SJCRH30 (cell line): ENCODE measurements at regions not wholly inside any gene's neighbourhood (a gene's known extent, or its start where the extent isn't known, plus 50 kb on each side); places are given as distances from the start of the nearest gene placed in this dataset.

Experiments used
- DNase-seq, 2 experiments: peaks; one replicate each; pipeline ENCODE4 v3.0.0-alpha.2; 2015 to 2020
- H3K27ac ChIP-seq: fragments of 250-450 bp; sonication (Bioruptor Pico); 2 replicates; pipeline ENCODE4 v1.5.1; 2020; ENCODE audit warnings: mild to moderate bottlenecking, moderate library complexity
- H3K27me3 ChIP-seq: fragments of 250-450 bp; sonication (Bioruptor Pico); 2 replicates; pipeline ENCODE4 v1.5.1; 2020; ENCODE audit warnings: mild to moderate bottlenecking, moderate library complexity
- H3K36me3 ChIP-seq: fragments of 250-450 bp; sonication (Bioruptor Pico); 2 replicates; pipeline ENCODE4 v1.5.1; 2020; ENCODE audit warnings: mild to moderate bottlenecking, moderate library complexity
- H3K4me1 ChIP-seq: fragments of 250-450 bp; sonication (Bioruptor Pico); 2 replicates; pipeline ENCODE4 v1.5.1; 2020; ENCODE audit warnings: mild to moderate bottlenecking, moderate library complexity
- H3K4me3 ChIP-seq: fragments of 250-450 bp; sonication (Bioruptor Pico); 2 replicates; pipeline ENCODE4 v1.5.1; 2020; ENCODE audit warnings: mild to moderate bottlenecking, moderate library complexity
- H3K9me3 ChIP-seq: fragments of 250-450 bp; sonication (Bioruptor Pico); replicated peaks from 2 replicates; pipeline ENCODE4 v1.5.1; 2020; ENCODE audit warnings: mild to moderate bottlenecking, moderate library complexity

GRCh38 chr15:35596285-35596684 lies 50.3 kb upstream of the DPH6 start:
- Histone ChIP-seq H3K36me3 (no peaks in the 10 kb centered on the region), H3K4me3 (no peak overlapping the region), H3K4me1 (no peaks in the 10 kb centered on the region), H3K27me3 (no peaks in the 10 kb centered on the region), H3K9me3 (no peaks in the 10 kb centered on the region), H3K27ac (no peak overlapping the region)
- DNase-seq: no peak

DNA sequence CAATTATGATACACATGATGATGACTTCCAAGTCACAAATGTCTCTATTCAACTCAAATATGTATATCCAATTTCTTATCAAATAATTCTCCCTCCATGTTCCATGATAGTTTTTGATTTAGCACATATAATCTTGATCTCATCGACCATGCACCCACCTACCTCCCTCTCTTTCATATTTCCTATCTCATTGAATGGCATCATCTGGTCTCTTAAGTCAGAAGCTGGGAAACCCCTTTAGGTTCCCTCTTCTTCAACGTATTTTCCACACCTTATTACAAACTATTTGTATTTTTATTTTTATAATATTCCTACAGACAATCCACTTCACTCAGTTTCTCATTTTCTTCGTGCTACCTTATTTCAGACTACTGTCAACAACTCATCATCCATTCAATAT lies 56.9 kb upstream of the DPH6 start:
- no peak overlapping the region for H3K27ac ChIP-seq
- no peaks in the 10 kb centered on the region for H3K27me3 ChIP-seq
- no peaks in the 10 kb centered on the region for H3K9me3 ChIP-seq
- DNase-seq: no peak
- H3K36me3 ChIP-seq: no peaks in the 10 kb centered on the region
- no peaks in the 10 kb centered on the region for H3K4me1 ChIP-seq
- H3K4me3 ChIP-seq: no peak overlapping the region

DNA sequence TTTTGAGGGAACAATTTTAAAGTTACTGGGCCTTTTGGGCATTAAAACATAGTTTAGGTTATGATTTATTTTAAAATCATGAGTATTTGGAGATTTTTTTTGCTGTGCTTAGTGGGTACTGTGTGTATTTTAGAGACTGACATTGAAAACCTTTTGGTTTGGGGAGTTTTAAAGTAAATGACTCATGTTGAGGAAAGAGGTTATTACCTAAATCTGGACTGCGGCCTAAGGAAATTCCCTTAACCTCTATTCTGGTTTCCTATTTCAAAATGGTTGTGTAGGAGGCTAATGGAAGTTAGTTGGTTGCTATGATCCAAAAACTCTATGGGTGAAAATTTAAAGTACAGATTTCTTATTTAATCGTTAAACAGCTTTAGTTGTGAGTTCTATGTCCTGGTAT lies 57.3 kb upstream of the DPH6 start:
- Histone ChIP-seq H3K4me1 (no peaks in the 10 kb centered on the region), H3K27me3 (no peaks in the 10 kb centered on the region), H3K27ac (no peak overlapping the region), H3K4me3 (no peak overlapping the region), H3K9me3 (no peaks in the 10 kb centered on the region), H3K36me3 (no peaks in the 10 kb centered on the region)
- no peak for DNase-seq

GRCh38 chr15:35603856-35604255 lies 57.9 kb upstream of the DPH6 start:
- no peak overlapping the region for H3K4me3 ChIP-seq
- no peaks in the 10 kb centered on the region for H3K36me3 ChIP-seq
- DNase-seq: no peak
- H3K27me3 ChIP-seq: no peaks in the 10 kb centered on the region
- no peaks in the 10 kb centered on the region for H3K9me3 ChIP-seq
- no peak overlapping the region for H3K27ac ChIP-seq
- no peaks in the 10 kb centered on the region for H3K4me1 ChIP-seq

GRCh38 chr15:35605764-35606449 lies 59.9 kb upstream of the DPH6 start:
- no peak for DNase-seq
- H3K27ac ChIP-seq: no peak overlapping the region
- H3K4me3 ChIP-seq: no peak overlapping the region
- no peaks in the 10 kb centered on the region for H3K9me3 ChIP-seq
- no peaks in the 10 kb centered on the region for H3K27me3 ChIP-seq
- H3K4me1 ChIP-seq: no peaks in the 10 kb centered on the region
- no peaks in the 10 kb centered on the region for H3K36me3 ChIP-seq

DNA sequence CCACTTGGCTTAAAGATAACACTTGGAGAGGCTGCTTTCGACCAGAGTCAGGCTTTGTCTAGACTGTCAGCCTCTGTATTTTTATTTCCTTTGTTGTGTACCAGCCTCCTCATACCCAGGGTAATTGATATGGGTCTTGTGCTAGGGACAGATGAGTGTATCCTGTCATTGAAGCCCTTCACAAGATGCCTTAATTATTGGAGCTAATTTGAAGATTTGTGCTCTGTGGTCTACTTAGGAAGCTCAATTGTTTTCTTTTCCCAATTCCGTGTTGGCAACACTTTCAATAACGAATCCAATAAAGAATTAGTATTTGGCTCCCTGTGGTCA lies 60.5 kb upstream of the DPH6 start:
- no peak for DNase-seq
- Histone ChIP-seq H3K27me3 (no peaks in the 10 kb centered on the region), H3K4me1 (no peaks in the 10 kb centered on the region), H3K9me3 (no peaks in the 10 kb centered on the region), H3K36me3 (no peaks in the 10 kb centered on the region), H3K4me3 (no peak overlapping the region), H3K27ac (no peak overlapping the region)

- Histone ChIP-seq H3K4me3 (no peak overlapping the region), H3K9me3 (no peaks in the 10 kb centered on the region), H3K4me1 (no peaks in the 10 kb centered on the region), H3K36me3 (no peaks in the 10 kb centered on the region), H3K27ac (no peak overlapping the region), H3K27me3 (no peaks in the 10 kb centered on the region)
- DNase-seq: no peak
These were observed 70.7 kb upstream of the DPH6 start for GRCh38 chr15:35616498-35617271.

GRCh38 chr15:35618260-35619188 lies 72.6 kb upstream of the DPH6 start:
- Histone ChIP-seq H3K9me3 (no peaks in the 10 kb centered on the region), H3K27ac (no peak overlapping the region), H3K4me3 (no peak overlapping the region)

GRCh38 chr15:35622641-35623340 lies 76.8 kb upstream of the DPH6 start:
- no peaks in the 10 kb centered on the region for H3K4me1 ChIP-seq

More at GRCh38 chr15:35618260-35619188, 72.6 kb upstream of the DPH6 start:
- Histone ChIP-seq H3K27me3 (no peaks in the 10 kb centered on the region), H3K36me3 (no peaks in the 10 kb centered on the region), H3K4me1 (no peaks in the 10 kb centered on the region)
- no peak for DNase-seq

DNA sequence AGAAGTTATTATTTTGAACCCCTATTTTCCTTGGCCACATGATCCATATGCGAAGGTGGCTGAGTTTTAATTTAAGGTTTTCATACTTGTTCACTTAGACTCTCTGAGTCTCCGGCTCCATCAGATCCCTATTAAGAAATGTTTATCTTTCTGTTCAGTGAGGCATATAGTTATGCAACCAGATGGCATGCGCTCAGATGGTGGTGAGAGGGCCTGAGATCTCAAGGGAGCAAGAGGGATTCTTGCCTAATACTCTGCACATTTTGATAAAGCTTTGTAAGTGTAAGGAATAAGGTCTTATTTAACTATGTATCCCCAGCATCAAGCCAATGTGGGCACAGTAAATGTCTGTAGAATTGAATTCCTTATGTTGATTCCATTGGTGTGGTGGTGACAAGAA lies 78.9 kb upstream of the DPH6 start:
- Histone ChIP-seq H3K4me1 (no peaks in the 10 kb centered on the region), H3K4me3 (no peak overlapping the region), H3K9me3 (no peaks in the 10 kb centered on the region), H3K36me3 (no peaks in the 10 kb centered on the region), H3K27ac (no peak overlapping the region), H3K27me3 (no peaks in the 10 kb centered on the region)
- no peak for DNase-seq

More at GRCh38 chr15:35622641-35623340, 76.8 kb upstream of the DPH6 start:
- no peak overlapping the region for H3K27ac ChIP-seq
- no peaks in the 10 kb centered on the region for H3K9me3 ChIP-seq
- no peaks in the 10 kb centered on the region for H3K36me3 ChIP-seq
- no peak overlapping the region for H3K4me3 ChIP-seq
- no peak for DNase-seq
- H3K27me3 ChIP-seq: no peaks in the 10 kb centered on the region

DNA sequence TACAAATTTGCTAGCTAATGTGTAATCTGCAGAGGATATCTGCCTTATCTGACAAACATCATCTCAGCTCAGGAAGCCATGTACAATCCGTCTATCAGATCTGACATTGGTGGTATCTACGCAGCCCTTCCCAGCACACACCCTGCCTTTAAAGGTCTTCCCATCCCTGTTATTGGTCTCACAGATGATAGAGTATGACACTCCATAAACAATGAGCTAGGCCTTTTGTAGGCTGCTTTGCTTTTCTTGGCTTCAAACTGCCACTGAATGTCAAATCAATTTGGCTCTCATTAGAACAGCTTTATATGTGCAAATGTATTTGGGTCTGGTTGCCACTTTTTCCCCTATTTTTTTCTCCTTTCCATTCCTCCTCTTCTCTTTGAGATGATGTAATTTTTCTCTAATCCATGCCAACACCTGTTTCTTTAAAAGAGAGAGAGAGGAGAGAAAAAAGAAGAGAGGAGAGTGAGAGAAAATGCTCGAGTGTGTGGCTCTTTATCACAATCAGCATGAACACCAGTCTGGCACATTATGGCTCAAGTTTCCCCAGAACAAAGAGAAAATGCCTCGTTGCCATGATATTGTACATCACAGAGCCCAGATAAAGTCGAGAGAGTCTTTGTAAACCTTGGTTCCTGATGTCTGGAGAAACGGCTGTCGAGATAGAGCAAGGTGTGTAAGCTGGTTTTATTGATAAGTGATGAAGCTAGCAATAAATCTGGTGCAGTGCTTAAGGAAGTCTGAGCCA lies 80.8 kb upstream of the DPH6 start:
- H3K9me3 ChIP-seq: no peaks in the 10 kb centered on the region
- H3K27ac ChIP-seq: no peak overlapping the region
- H3K36me3 ChIP-seq: no peaks in the 10 kb centered on the region
- no peaks in the 10 kb centered on the region for H3K4me1 ChIP-seq
- DNase-seq: no peak
- no peaks in the 10 kb centered on the region for H3K27me3 ChIP-seq
- no peak overlapping the region for H3K4me3 ChIP-seq

- Histone ChIP-seq H3K9me3 (no peaks in the 10 kb centered on the region), H3K4me1 (no peaks in the 10 kb centered on the region), H3K27me3 (no peaks in the 10 kb centered on the region), H3K27ac (no peak overlapping the region), H3K4me3 (no peak overlapping the region), H3K36me3 (no peaks in the 10 kb centered on the region)
- DNase-seq: no peak
These were observed 81.7 kb upstream of the DPH6 start for GRCh38 chr15:35627696-35628095.

DNA sequence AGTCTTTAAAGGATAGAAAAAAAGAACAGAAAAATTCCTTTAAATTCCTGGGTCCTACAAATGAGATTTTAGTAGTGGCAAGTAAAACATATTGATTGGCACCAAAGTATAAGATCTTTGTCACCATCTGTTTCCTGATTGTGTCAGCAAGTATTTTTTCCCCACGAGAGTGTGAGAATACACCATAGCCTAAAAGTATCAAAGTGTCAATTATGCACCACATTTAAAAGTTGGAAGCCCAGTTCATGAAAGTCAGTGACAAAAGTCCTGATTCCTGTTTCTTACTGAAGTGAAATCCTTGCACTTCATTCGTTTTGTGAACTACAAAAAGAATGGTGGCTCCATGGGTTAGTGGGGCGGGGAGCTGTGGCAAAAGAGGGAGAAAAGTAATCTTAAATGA lies 83.8 kb upstream of the DPH6 start:
- H3K4me3 ChIP-seq: no peak overlapping the region
- no peaks in the 10 kb centered on the region for H3K4me1 ChIP-seq
- no peaks in the 10 kb centered on the region for H3K27me3 ChIP-seq
- H3K27ac ChIP-seq: no peak overlapping the region
- DNase-seq: no peak
- H3K36me3 ChIP-seq: no peaks in the 10 kb centered on the region
- no peaks in the 10 kb centered on the region for H3K9me3 ChIP-seq

DNA sequence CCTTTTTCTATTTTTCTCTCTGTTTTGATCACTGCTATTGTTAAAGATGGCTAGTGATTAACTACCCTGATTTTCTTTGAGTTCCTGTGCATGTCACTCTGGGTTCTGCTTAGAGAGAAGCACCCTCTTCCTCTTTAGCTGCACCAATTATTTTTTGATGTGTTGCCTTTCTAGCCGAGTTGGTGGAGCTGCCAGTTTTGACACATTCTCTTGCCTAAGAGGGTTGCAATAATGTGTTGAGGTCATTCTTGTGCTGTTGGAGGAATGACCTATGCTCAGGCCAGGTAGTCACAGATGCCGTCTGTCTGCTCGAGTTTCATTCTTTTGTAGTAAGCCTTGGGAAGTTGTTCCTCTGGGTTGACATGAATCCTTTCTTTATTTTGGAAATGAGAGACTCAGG lies 84.6 kb upstream of the DPH6 start:
- no peaks in the 10 kb centered on the region for H3K4me1 ChIP-seq
- no peak overlapping the region for H3K27ac ChIP-seq
- H3K4me3 ChIP-seq: no peak overlapping the region
- no peaks in the 10 kb centered on the region for H3K9me3 ChIP-seq
- no peaks in the 10 kb centered on the region for H3K36me3 ChIP-seq
- no peaks in the 10 kb centered on the region for H3K27me3 ChIP-seq
- DNase-seq: no peak
